ENCODE measurements at regions not wholly inside any gene's neighbourhood (a gene's known extent, or its start where the extent isn't known, plus 50 kb on each side); places are given as distances from the start of the nearest gene placed in this dataset.
"Not testable (repeated sequence)": the region's sequence is repeated elsewhere in the genome, so short reads cannot be mapped to it uniquely, and the experiment has no call there.

DNA sequence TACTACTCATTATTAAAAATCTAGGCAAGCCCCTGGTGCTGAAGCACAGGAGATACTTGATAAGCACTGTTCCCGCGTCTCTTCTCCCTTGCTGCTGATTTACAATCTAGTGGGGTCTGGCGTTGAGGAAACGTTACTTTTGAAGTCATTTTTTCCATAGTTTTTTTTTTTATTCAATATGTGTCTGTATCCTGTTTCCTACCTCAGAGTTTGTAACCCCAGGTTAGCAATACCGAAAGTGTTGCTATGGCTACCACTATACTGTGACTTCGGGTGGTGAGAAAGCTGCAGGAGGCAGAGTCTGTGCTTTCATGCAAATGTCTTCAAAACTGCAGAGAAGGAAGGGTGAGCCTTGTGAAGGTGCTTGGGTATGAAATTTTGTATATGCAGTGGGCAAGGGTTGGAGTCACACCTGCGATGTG, 458.8 kb upstream of the GHITM start:
- DNase-seq: no peak

DNA sequence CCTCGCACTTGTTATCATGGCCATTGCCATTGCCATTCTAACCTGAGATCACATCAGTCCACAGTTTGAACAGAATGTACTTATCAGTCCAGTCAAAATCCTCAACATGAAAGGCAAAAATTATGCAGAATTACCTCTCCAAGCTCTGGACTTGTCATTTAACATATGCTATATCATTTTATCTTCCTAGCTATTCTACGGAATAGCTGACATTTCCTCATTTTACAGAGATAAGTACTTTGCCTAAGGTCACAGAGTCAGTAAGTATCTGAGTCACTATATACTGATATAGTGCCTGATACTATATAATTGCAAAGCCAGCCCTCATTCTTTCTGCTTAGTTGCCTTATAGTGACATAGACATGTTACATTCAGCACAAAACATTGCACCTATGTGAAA, 456.9 kb upstream of the GHITM start:
- DNase-seq: no peak

DNA sequence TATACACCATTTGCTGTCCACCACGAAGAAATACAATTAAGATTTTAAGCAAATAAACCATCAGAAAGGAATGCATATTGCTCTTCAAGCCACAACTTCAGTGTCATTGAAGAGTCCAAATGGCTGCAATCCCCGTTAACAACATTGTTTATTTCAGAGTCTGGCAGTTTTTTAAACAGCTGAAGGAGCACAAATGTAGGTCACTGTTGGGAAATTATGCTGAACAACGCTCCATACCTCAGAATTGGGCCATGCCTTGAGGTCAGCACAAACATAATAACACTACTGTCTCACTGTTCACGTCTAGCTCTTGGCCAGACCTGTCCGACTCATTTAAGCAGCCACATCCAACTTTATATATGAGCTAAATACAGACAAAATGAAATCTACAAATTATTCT, 453.9 kb upstream of the GHITM start:
- DNase-seq: no peak

DNA sequence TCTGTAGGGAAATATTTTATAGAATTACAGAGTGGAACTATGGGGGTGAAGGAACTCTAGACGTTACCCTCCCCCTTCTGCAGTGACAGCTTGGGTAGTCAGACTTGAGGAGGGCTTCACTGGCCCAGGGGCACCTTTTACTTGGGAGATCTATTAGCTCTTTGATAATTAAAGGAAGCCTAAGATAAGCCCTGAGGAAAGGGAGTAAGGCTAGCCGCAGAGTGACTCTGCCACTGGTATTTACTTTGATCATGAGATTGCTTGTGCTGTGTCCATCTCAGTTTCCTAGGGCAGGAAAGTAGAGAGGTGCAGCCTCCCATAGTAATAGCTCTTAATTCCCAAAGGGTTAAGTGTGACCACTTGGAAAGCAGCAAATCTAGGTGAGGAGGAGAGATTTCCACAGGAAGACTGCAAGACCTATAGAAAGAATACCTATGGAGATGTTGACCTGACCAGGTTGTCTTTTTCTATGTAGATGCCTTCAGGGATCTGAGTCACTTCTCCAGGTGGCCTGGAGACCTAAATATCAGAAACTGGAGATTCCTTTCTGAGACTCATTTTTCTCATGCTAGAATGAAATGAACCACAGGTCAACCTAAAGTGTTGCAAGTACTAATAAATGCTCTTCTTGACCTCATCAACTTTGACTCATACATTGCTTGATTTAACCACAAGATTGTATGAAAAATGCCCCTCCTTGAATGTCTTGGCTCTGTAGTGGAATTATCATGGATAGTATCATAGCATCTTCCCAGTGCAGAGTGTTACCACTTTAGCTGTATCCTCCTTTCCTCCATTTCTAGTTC, 447.3 kb upstream of the GHITM start:
- no peak for DNase-seq

DNA sequence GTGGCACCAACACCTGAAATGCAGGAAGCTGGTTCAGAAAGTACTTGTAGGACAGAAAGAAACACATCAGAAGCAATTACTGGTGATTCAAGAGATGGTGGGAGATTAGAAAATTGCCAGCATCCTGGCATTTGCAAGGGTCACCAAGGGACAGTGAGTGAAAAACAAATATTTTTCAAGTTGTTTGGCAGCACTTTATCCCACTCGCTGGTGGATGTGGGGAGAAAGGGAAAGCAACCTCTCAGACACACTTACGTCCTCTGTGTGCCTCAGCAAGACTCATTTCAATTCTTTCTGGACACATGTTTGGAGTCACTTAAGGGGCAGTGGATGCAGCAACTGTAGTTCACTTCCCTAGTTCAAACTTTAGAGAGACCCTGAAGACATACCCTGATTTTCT, 440.4 kb upstream of the GHITM start:
- DNase-seq: no peak

DNA sequence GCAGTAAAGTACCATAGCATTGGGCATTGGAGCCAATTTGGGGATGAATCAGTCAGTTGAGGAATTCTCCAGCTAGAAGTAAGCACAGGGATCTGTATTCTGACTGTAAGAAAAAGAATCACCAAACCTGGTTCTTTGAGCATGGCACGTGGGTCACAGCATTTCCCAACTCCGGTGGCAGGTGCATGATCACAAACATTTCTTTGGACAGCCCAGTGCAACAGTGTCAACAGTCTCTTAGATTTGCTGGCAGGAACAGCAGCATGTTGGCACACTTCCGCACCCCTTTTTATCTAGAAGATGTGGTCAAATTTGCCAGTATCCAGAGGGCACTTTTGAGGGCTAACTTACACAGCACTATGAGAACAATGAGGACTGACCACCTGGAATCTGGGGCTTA, 437.5 kb upstream of the GHITM start:
- no peak for DNase-seq

DNA sequence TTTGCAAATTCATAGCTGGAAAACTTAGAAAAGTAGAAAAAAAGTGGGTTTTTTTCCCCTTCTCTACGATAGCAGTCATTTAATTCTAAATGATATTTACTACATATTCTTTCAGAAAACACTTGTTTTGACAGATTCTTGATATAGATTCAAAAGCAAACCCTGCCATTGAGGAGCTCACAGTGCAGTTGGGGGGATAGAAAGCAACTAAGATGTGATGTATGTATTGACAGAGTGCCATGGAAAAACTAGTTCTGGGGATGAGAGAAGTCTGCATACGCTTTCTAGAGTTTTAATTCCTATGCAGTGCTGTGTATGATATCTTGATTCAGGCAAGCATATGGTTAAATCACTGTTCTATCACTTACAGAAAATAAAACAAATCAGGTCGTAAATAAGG, 436.6 kb upstream of the GHITM start:
- DNase-seq: no peak

DNA sequence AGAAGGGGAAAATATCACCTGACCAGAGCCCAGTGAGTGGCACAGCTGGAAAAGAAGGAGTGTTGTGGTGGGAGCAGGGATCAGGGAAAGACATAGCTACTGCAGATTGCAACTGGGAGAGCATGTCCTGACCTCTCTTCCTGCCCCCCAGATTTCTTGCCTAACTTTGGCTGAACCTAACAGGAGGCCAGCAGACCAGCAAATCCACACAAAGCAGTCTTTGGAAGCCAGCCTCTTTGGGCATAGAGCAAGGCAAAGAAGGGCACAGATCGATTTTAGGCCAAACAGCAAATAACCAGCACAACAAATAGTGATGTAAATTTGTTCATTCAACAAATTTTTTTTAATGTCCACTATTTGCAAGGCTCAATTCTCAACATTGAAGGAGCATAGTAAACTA, 433.2 kb upstream of the GHITM start:
- no peak for DNase-seq

DNA sequence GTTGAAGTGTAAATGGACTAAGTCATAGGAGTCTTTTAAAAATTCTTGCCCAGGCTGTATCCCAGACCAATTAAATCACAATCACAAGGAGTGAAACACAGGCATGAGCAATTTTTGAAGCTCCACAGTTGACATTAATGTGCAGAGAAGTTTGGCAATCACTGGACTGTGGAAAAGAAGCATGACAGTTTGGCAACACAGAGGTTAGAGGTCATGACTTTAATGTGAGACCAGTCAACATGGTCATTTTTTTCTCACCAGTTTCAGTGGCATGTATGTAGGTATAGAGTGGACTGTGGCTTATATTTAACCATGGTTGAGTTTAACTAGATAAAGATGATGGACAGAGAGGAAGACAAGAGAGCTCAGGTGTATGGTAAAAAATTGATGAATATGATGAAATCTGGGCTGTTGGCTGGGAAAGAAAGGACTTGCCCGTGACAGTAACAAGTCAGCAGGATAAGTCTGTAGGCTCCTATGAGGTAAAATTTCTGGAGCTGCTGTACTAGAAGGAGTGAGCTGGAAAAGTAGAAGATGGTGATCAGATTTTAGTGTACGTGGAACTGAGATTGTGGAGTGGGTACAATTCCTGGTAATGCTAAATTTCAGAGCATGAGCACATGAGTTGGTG, 432.2 kb upstream of the GHITM start:
- no peak for DNase-seq

DNA sequence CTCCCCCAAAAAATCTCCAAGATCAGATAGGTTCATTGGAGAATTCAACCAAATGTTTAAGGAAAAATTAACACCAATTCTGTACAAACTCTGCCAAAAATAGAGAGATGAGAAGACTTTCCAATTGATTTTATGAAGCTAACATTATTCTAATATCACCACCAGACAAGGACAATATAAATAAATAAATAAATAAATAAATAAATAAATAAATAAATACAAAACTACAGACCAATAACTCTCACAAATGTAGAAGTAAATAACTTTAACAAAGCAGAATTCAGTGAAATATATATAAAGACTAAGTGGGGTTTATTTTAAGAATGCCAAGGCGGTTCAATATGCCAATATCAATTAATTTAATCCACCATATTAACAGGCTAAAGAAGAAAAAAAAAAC, 425.9 kb upstream of the GHITM start:
- no peak for DNase-seq

DNA sequence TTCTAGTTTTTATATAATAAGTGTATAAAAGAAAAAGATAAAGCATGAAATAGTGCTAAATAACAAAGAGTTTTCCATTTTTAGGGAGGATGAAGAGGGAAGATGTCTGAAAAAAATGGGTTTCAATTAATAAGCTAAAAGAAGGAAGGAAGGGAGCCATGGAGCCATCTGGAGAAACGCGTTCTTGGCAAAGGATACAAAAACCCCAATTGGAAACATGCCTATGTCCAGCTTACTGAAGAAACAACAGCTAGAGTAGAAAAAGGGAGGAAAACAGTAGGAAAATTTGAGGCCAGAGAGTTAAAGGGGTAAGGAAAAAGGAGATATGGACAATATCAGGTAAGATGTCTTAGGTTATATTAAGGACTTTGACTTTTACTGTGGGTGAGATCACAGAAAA, 416.2 kb upstream of the GHITM start:
- no peak for DNase-seq

DNA sequence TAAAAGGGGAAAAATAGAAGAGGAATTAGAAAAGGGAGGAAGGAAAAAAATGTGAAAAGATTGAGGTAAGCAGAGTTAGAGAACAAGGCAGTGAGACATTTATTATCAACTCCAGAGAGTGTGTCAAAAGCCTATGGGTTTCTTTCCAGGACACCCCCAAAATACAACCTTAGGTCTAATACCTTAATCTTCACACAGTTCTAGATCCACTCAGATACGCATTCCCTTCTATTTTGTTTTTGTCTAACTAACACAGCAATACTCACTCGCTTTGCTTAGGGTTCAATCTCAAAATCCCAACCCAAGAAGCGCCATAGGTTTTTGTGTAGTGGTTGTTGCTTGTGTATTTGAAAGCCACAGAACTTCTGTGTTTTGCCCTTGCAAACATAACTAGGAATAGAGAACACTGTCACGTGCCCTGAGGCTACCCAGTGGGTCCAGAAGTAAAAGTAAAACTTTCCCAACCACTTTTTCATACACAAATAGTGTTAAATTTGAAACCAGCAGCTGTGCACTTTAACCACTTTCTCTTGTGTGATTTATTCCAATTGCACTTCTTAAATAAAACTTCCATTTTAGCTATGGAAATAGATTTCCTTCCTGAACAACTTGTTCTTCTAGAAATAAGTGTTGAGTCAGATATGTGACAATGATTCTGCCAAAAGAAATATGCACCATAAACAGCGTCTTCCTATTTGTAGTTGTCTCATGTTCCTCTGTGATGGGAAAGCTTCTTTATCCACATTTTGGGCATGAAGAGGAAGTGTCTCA, 414.7 kb upstream of the GHITM start:
- no peak for DNase-seq

DNA sequence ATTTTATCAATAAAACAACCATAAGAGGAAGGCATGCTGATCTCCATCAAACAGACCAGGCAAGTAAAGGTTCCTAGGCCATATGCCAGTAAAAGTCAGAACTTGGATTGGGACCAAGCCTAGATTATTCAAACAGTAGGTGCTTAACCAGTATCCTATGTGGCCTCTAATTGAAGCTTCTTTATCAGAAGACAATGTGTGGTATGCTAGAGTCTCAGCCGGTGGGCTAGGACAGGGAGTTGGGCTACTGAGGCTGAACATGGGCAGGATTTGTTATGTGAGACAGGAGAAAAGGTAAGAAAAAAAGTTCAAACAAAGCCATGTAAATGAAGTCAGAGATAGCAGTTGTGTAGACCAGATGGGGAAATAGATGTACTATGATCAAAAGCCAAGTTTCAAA, 413.7 kb upstream of the GHITM start:
- DNase-seq: no peak

DNA sequence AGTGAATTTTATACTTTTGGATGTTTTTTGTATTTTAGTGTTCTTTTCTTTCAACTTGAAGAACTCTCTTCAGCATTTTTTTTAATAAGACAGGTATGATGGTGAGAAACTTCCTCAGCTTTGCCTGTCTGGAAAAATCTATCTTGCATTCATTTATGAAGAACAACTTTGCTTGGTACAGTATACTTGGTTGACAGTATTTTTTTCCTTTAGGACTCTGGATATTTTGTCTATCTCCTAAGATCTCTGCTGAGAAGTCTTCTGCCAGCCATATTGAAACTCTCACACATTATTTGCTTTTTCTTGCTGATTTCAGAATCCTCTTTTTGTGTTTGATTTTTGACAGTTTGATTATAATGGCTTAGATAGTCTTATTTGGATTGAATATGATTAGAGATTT, 405.0 kb upstream of the GHITM start:
- DNase-seq: no peak

DNA sequence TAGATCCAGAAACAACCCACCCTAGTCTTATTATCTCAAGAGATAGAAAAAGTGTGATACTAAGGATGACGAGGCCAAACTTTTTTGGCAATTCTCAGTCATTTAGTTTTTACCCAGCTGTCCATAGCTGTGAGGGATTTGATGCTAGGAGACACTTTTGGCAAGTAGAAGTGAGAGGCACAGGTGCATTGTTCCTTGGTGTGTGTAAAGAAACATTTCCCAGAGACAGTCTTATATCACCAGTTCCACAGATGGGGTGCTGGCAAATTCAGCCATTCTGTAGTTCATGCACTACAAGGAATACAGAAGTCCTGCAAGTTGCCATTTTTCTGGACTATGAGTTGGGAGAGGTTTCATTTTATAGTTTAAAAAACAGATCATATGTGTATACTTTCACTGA, 403.3 kb upstream of the GHITM start:
- DNase-seq: no peak

DNA sequence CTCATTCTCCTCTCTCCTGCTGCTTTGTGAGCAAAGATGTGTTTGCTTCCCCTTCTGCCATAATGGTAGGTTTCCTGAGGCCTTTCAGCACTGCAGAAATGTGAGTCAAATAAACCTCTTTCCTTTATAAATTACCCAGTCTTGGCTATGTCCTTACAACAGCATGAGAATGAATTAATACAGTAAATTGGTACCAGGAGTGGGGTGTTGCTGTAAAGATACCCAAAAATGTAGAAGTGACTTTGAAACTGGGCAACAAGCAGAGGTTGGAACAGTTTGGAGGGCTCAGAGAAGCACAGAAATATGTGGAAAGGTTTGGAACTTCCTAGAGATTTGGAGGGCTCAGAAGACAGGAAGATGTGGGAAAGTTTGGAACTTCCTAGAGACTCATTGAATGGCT, 388.7 kb upstream of the GHITM start:
- no peak for DNase-seq

DNA sequence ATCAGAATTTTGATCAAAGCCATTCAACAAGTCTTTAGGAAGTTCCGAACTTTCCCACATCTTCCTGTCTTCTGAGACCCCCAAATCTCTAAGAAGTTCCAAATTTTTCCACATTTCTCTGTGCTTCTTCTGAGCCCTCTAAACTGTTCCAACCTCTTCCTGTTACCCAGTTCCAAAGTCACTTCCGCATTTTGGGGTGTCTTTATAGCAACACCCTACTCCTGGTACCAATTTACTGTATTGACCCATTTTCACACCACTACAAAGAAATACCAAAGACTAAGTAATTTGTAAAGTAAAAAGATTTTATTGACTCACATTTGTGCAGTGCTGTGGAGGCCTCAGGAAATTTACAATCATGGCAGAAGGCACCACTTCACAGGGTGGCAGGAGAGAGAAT, 385.8 kb upstream of the GHITM start:
- DNase-seq: no peak

DNA sequence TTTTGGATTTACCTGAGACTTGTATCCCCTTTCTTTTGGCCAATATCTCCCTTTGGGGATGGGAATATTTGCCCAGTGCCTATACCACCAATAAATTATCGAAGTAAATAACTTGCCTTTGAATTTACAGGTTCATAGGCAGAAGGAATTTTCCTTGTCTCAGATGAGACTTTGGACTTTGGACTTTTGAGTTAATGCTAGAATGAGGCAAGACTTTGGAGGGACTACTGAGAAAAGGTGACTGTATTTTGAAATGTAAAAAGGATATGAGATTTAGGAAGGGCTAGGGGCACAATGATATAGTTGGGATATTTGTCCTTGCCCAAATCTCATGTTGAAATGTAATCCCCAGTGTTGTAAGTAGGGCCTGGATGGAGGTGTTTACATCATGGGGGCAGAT, 384.5 kb upstream of the GHITM start:
- no peak for DNase-seq

DNA sequence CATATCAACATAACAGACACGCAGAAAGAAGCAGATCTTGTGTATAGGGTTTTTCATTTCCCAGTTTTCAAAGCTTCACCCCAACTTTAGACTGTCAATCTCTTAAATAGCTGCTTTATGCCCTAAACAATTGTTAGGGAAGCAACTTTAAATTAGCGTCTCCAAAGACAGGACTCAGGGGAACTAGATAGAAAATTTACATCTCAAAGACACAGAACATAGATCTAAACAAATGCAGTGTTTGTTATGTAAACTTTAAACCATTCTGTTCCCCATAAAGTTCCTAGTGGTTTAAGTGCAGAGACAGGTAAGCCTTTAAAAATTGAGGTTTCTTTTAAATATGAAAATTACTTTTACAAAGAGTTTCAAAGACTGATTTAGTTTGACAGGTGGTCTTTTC, 379.2 kb upstream of the GHITM start:
- no peak for DNase-seq

DNA sequence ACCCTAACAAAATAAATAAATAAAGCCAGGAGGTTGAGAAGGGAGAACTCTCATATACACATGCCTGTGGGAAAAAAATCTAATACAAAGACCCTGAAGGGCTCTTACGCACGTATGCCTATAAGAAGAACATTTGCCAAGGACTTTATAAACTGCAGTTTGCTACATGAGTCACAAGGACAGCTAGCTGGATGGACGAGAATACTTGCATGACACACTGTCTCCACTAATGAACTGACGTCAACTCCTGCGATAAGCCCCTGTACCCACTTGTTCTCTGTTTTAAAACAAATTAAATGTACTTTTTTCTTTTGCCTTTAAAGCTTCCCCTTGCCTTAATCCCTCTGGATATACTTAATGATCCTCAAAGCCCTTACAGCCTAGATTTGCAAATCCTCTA, 374.6 kb upstream of the GHITM start:
- no peak for DNase-seq

DNA sequence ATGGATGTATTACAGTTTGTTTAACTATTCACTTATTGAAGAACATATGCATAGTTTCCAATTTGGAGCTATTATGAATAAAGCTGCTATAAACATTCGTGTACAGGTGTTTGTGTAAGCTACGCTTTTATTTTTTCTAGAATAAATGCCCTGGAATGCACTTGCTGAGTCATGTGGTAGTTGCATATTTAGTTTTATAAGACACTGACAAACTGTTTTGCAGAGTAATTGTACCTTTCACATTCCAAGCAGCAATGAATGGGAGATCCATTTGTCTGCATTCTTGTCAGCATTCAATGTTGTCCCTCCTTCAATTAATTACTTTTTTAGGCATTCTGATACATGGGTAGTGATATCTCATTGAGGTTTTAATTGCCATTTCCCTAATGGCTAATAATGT, 373.6 kb upstream of the GHITM start:
- DNase-seq: no peak

DNA sequence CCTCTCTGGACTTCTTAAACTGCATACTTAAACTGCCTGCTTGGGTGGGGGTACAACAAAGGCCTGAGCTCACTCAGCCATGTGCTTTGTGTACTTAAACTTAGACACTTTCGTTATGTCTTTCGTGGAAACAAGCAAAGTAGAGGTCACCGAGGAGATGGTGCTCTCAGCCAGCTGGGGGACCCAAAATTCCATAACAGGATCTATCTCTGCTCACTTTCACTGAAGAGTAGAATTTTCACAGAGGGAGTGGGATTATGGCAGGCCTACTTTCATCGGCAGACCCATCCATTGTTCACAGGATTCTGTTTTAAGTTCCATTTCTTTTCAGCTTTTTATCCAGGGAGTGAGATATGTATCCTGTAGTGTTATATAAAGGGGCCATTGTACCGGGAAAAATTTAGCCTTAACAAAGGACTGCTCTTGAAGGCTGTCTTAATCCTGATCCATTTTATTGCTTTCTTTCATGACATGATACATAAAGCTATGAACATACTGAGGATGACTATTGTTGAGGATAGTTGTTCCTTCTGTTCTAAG, 370.0 kb upstream of the GHITM start:
- no peak for DNase-seq

DNA sequence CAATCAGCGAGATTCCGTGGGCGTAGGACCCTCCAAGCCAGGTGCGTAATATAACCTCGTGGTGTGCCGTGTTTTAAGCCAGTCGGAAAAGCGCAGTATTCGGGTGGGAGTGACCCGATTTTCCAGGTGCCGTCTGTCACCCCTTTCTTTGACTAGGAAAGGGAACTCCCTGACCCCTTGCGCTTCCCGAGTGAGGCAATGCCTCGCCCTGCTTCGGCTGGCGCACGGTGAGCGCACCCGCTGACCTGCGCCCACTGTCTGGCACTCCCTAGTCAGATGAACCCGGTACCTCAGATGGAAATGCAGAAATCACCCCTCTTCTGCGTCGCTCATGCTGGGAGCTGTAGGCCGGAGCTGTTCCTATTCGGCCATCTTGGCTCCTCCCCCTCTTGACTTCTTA, 352.6 kb upstream of the GHITM start:
- DNase-seq: not testable (repeated sequence)

DNA sequence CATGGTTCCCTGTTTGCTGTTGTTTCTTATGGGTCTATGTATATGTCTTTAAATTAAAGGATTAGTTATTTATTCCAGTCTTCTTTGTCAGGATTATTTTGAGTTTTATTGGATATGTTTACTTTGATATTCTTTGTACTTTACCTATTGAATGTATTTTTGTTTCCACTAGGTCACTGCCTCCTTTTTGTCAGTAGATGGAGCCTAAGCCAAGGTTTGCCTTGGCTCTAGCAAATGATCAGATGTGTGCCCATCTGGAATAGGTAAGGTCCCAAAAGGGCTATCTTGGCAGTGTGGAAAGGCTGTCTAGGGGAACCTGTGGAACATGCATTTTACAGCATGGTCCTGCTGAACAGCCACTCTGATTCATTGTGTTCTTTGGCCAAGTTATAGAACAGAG, 337.3 kb upstream of the GHITM start:
- DNase-seq: peak; percentile 0
